ENCODE measurements at regions not wholly inside any gene's neighbourhood (a gene's known extent, or its start where the extent isn't known, plus 50 kb on each side); places are given as distances from the start of the nearest gene placed in this dataset.

DNA sequence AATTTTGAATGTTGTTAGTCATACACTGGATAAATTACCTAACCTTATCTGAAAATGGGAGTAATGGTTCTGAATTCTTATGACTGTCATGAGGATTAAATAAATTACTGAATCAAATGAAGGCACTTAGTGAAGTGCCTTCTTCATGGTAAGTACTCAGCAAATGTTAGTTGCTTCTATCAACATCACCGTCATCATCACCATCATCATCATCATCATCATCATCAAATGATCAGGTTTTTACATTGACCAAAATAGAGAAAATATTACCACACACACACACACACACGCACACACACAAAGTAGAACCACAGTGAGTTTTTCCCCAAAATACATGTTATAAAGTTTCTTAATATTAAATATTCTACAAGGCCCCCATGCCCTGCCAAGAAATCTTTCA lies 368.3 kb upstream of the FGF13 start (continued):
- TF ChIP-seq YY1 (IDR thresholded peaks at IDR 0.05; ENCODE audit: extremely low read depth, insufficient replicate concordance, low read depth, low read length) (no peak), ZFX (IDR thresholded peaks at IDR 0.05) (no peak), SRF (IDR thresholded peaks at IDR 0.05; ENCODE audit: low read depth) (no peak), POLR2AphosphoS5 (IDR thresholded peaks at IDR 0.05; ENCODE audit: low read depth, low read length) (no peak)

DNA sequence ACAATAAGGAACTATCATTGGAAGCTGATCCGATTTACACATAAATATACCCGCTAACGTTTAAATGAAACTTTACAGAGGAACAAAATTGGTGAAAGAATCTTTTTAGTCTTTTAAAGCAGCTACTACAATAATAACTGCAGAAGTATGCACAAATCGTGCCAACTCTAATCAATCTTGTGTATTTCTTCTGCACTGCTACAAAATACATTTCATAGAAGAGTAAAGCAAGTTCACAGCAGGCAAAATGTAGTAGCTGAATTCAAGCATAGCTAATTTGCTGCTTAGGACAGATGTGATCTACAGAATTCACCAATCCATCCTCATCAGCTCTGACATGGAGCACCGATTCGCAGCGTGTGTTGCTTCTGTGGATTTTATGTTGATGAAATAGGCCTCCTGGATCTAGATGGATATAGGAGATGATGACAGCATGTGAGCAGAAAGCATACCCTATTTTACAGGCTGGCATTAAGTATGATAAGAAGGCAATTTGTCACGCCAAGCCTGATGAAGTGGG lies 367.3 kb upstream of the FGF13 start:
- Histone ChIP-seq H3K9ac (ENCODE audit: low read length) (no peak overlapping the region), H3K27ac (ENCODE audit: low read depth, low read length) (no peak overlapping the region), H3K9me2 (ENCODE audit: insufficient read depth) (no peaks in the 10 kb centered on the region), H3K4me3 (replicated peaks in 1 of 2; ENCODE audit: low read depth in 1 of 2, low read length in 2 of 2) (no peak overlapping the region), H3K9me3 (ENCODE audit: control insufficient read depth in 1 of 2, insufficient read depth in 1 of 2, low read depth in 1 of 2, low read length in 2 of 2) (no peaks in the 10 kb centered on the region), H3K36me3 (ENCODE audit: control insufficient read depth in 1 of 2, insufficient read depth in 2 of 2, low read length in 2 of 2) (no peaks in the 10 kb centered on the region), H4K20me1 (ENCODE audit: insufficient read depth) (no peaks in the 10 kb centered on the region), H3K4me2 (ENCODE audit: low read length) (no peak overlapping the region), H3K79me2 (ENCODE audit: insufficient read depth, low read length) (no peaks in the 10 kb centered on the region), H3K4me1 (ENCODE audit: control insufficient read depth in 1 of 2, insufficient read depth in 2 of 2, low read length in 2 of 2) (no peaks in the 10 kb centered on the region), H3K27me3 (ENCODE audit: insufficient read depth, low read length) (no peaks in the 10 kb centered on the region), H2AFZ (ENCODE audit: low read depth, low read length, poor library complexity, severe bottlenecking) (no peak overlapping the region)
- intact Hi-C loops (cut with micrococcal nuclease) = no loop called here
- DNase-seq (ENCODE audit: low read depth, low spot score) (no peak), ATAC-seq (no peak)
- ChIA-PET CTCF (no interaction called here), POLR2A (no interaction called here), RAD21 (ENCODE audit: low non-redundant PET in 1 of 2, low total read pairs in 2 of 2, uncharacterized antibody in 2 of 2, unreplicated experiment in 2 of 2) (no interaction called here)
- BruUV-seq (replicated peaks) = no TSS peak
- TF ChIP-seq SIN3A (IDR thresholded peaks at IDR 0.05; ENCODE audit: low read depth) = no peak
- TF ChIP-seq, protein P1, sequence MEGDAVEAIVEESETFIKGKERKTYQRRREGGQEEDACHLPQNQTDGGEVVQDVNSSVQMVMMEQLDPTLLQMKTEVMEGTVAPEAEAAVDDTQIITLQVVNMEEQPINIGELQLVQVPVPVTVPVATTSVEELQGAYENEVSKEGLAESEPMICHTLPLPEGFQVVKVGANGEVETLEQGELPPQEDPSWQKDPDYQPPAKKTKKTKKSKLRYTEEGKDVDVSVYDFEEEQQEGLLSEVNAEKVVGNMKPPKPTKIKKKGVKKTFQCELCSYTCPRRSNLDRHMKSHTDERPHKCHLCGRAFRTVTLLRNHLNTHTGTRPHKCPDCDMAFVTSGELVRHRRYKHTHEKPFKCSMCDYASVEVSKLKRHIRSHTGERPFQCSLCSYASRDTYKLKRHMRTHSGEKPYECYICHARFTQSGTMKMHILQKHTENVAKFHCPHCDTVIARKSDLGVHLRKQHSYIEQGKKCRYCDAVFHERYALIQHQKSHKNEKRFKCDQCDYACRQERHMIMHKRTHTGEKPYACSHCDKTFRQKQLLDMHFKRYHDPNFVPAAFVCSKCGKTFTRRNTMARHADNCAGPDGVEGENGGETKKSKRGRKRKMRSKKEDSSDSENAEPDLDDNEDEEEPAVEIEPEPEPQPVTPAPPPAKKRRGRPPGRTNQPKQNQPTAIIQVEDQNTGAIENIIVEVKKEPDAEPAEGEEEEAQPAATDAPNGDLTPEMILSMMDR (IDR thresholded peaks at IDR 0.05 in 2 of 3, conservative IDR thresholded peaks at IDR 0.05 in 1 of 3; ENCODE audit: borderline replicate concordance in 1 of 3, insufficient read depth in 1 of 3, low read depth in 2 of 3, low read length in 2 of 3) = no peak
- TF ChIP-seq ZFX (IDR thresholded peaks at IDR 0.05) = no peak

DNA sequence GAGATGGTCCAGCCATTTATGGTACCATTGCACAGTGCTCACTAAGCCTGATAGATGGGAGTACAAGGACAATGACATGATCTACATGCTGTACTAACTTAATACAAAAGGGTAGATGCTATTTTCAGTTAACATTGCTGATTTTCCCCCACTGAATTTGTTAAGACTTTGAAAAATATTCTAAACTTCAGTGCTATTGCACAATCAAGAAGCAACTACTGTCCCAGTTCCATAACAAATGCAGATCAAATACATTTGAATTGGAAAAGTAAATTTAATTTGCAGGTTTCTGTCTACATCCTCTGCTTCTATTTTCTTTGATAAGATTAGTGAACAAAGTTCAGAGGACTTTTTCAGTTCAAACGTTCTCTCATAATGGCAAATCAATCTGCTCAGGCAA lies 366.8 kb upstream of the FGF13 start:
- Histone ChIP-seq H3K9me2 (ENCODE audit: insufficient read depth) (no peaks in the 10 kb centered on the region), H2AFZ (ENCODE audit: low read depth, low read length, poor library complexity, severe bottlenecking) (no peak overlapping the region), H3K36me3 (ENCODE audit: control insufficient read depth in 1 of 2, insufficient read depth in 2 of 2, low read length in 2 of 2) (no peaks in the 10 kb centered on the region), H4K20me1 (ENCODE audit: insufficient read depth) (no peaks in the 10 kb centered on the region), H3K4me2 (ENCODE audit: low read length) (no peak overlapping the region), H3K4me1 (ENCODE audit: control insufficient read depth in 1 of 2, insufficient read depth in 2 of 2, low read length in 2 of 2) (no peaks in the 10 kb centered on the region), H3K9me3 (ENCODE audit: control insufficient read depth in 1 of 2, insufficient read depth in 1 of 2, low read depth in 1 of 2, low read length in 2 of 2) (no peaks in the 10 kb centered on the region), H3K79me2 (ENCODE audit: insufficient read depth, low read length) (no peaks in the 10 kb centered on the region), H3K9ac (ENCODE audit: low read length) (no peak overlapping the region), H3K4me3 (replicated peaks in 1 of 2; ENCODE audit: low read depth in 1 of 2, low read length in 2 of 2) (no peak overlapping the region), H3K27me3 (ENCODE audit: insufficient read depth, low read length) (no peaks in the 10 kb centered on the region), H3K27ac (ENCODE audit: low read depth, low read length) (no peak overlapping the region)
- TF ChIP-seq TCF7L2 (IDR thresholded peaks at IDR 0.05; ENCODE audit: borderline replicate concordance, extremely low read depth, insufficient read depth, insufficient read length) (no peak), JUND (IDR thresholded peaks at IDR 0.05) (no peak), ELF1 (IDR thresholded peaks at IDR 0.05; ENCODE audit: borderline replicate concordance, low read depth) (no peak), SRF (IDR thresholded peaks at IDR 0.05; ENCODE audit: low read depth) (no peak), EGR1 (IDR thresholded peaks at IDR 0.05; ENCODE audit: low read depth) (no peak), EZH2phosphoT487 (IDR thresholded peaks at IDR 0.05; ENCODE audit: borderline replicate concordance) (no peak)
- TF ChIP-seq, protein P2, sequence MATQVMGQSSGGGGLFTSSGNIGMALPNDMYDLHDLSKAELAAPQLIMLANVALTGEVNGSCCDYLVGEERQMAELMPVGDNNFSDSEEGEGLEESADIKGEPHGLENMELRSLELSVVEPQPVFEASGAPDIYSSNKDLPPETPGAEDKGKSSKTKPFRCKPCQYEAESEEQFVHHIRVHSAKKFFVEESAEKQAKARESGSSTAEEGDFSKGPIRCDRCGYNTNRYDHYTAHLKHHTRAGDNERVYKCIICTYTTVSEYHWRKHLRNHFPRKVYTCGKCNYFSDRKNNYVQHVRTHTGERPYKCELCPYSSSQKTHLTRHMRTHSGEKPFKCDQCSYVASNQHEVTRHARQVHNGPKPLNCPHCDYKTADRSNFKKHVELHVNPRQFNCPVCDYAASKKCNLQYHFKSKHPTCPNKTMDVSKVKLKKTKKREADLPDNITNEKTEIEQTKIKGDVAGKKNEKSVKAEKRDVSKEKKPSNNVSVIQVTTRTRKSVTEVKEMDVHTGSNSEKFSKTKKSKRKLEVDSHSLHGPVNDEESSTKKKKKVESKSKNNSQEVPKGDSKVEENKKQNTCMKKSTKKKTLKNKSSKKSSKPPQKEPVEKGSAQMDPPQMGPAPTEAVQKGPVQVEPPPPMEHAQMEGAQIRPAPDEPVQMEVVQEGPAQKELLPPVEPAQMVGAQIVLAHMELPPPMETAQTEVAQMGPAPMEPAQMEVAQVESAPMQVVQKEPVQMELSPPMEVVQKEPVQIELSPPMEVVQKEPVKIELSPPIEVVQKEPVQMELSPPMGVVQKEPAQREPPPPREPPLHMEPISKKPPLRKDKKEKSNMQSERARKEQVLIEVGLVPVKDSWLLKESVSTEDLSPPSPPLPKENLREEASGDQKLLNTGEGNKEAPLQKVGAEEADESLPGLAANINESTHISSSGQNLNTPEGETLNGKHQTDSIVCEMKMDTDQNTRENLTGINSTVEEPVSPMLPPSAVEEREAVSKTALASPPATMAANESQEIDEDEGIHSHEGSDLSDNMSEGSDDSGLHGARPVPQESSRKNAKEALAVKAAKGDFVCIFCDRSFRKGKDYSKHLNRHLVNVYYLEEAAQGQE (IDR thresholded peaks at IDR 0.05; ENCODE audit: low read depth) = no peak
- no peak for ATAC-seq
- CTCF ChIA-PET = no interaction called here
- RAD21 ChIA-PET (ENCODE audit: low non-redundant PET in 1 of 2, low total read pairs in 2 of 2, uncharacterized antibody in 2 of 2, unreplicated experiment in 2 of 2) = no interaction called here
- DNase-seq (ENCODE audit: low read depth, low spot score) = no peak
- intact Hi-C loops (cut with micrococcal nuclease) = no loop called here
- POLR2A ChIA-PET = no interaction called here
- no TSS peak for BruUV-seq (replicated peaks)

Data from HCT116 (cell line).